Mammary epithelial cell (primary cell): ENCODE measurements at regions not wholly inside any gene's neighbourhood (a gene's known extent, or its start where the extent isn't known, plus 50 kb on each side); places are given as distances from the start of the nearest gene placed in this dataset.

Source experiments
- EZH2 ChIP-seq: IDR thresholded peaks from 2 replicates; pipeline ENCODE4 v1.6.1; 2012; ENCODE audit warnings: low read length, inconsistent platforms, borderline replicate concordance
- TF ChIP-seq, protein P1 (sequence below), 2 donors: IDR thresholded peaks in 1 of 2; conservative IDR thresholded peaks in 1 of 2; 2 replicates each; pipeline ENCODE4 v1.5.1; 2011 to 2012; ENCODE audit warnings: inconsistent platforms in 2 of 2, low read length in 2 of 2, mild to moderate bottlenecking in 2 of 2, control low read depth in 1 of 2, low read depth in 1 of 2; ENCODE audit not compliant: insufficient read depth in 1 of 2; ENCODE audit errors: extremely low read depth in 1 of 2

DNA sequence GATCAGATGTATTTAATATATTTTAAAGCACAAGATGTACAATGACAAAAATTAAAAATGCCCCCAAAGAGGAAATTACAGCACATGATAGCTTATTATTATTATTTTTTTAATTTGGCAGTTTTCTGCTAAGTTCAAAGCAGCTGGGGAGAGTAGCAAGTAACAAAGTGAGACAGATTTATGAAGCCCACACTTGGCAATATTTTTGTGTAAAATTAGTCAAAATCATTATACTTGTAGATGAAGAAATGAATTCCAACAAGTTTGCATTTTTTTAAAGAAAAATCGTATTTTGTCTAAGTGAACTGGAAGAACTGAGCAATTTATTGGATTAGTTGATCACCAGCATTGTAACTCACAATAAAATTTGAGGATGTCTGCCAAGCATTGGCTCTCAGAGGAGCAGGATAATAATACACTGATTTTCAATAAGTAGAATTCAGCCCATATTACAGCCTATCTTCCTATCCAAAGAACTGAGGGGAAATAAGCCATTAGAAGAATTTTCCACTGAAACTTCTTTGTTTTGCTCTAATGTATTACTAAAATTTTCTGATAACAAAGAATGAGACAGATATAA lies 215.6 kb downstream of the MAP2K6 start:
- TF ChIP-seq, protein P1, sequence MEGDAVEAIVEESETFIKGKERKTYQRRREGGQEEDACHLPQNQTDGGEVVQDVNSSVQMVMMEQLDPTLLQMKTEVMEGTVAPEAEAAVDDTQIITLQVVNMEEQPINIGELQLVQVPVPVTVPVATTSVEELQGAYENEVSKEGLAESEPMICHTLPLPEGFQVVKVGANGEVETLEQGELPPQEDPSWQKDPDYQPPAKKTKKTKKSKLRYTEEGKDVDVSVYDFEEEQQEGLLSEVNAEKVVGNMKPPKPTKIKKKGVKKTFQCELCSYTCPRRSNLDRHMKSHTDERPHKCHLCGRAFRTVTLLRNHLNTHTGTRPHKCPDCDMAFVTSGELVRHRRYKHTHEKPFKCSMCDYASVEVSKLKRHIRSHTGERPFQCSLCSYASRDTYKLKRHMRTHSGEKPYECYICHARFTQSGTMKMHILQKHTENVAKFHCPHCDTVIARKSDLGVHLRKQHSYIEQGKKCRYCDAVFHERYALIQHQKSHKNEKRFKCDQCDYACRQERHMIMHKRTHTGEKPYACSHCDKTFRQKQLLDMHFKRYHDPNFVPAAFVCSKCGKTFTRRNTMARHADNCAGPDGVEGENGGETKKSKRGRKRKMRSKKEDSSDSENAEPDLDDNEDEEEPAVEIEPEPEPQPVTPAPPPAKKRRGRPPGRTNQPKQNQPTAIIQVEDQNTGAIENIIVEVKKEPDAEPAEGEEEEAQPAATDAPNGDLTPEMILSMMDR (conservative IDR thresholded peaks at IDR 0.05 in 1 of 2, IDR thresholded peaks at IDR 0.05 in 1 of 2; ENCODE audit: extremely low read depth in 1 of 2, insufficient read depth in 1 of 2, low read depth in 1 of 2, low read length in 2 of 2), result no peak
- no peak for TF ChIP-seq EZH2
